ENCODE measurements at regions not wholly inside any gene's neighbourhood (a gene's known extent, or its start where the extent isn't known, plus 50 kb on each side); places are given as distances from the start of the nearest gene placed in this dataset.

- WGBS (ENCODE audit: insufficient coverage) = 74% methylated on average over 3 of the region's 7 CpGs
- no peaks in the 10 kb centered on the region for H3K27me3 ChIP-seq (replicated peaks in 1 of 2; ENCODE audit: control insufficient read depth in 2 of 2, extremely low read depth in 1 of 2, insufficient read depth in 2 of 2, low read length in 1 of 2)
- DNase-seq (no peak), ATAC-seq (replicated peaks in 1 of 4) (no peak)
- Mint-ChIP-seq H3K4me3 (no peak overlapping the region), H3K27me3 (peaks cover 0 to 1% of the 10 kb centered on the region in 2 donors), H3K36me3 (no peaks in the 10 kb centered on the region), H3K27ac (no peak overlapping the region), H3K9me3 (peaks cover 0 to 5% (median 0%) of the 10 kb centered on the region in 3 donors), H3K4me1 (no peaks in the 10 kb centered on the region)
- H3K4me3 ChIP-seq (ENCODE audit: control insufficient read depth in 1 of 2, extremely low read depth in 1 of 2, low read length in 1 of 2) = no peak overlapping the region
- no peaks in the 10 kb centered on the region for H3K36me3 ChIP-seq (ENCODE audit: control insufficient read depth in 2 of 2, extremely low read depth in 1 of 2, insufficient read depth in 1 of 2, low read length in 1 of 2)
- ChIA-PET CTCF (no interaction called here), POLR2A (no interaction called here)
- H3K9me3 ChIP-seq = no peaks in the 10 kb centered on the region
- H3K27ac ChIP-seq (ENCODE audit: low read length) = no peak overlapping the region
- H3K4me1 ChIP-seq (ENCODE audit: control insufficient read depth in 1 of 2, extremely low read depth in 1 of 2, insufficient read depth in 2 of 2, low read length in 2 of 2) = no peaks in the 10 kb centered on the region
Measured at GRCh38 chr14:54086767-54087166, 130.1 kb upstream of the BMP4 start.

- no peaks in the 10 kb centered on the region for H3K4me1 Mint-ChIP-seq
- H3K27ac Mint-ChIP-seq = no peak overlapping the region
- H3K36me3 Mint-ChIP-seq = no peaks in the 10 kb centered on the region
- Histone ChIP-seq H3K4me1 (ENCODE audit: control insufficient read depth in 1 of 2, extremely low read depth in 1 of 2, insufficient read depth in 2 of 2, low read length in 2 of 2) (no peaks in the 10 kb centered on the region), H3K9me3 (no peaks in the 10 kb centered on the region), H3K4me3 (ENCODE audit: control insufficient read depth in 1 of 2, extremely low read depth in 1 of 2, low read length in 1 of 2) (no peak overlapping the region), H3K27me3 (replicated peaks in 1 of 2; ENCODE audit: control insufficient read depth in 2 of 2, extremely low read depth in 1 of 2, insufficient read depth in 2 of 2, low read length in 1 of 2) (no peaks in the 10 kb centered on the region), H3K27ac (ENCODE audit: low read length) (no peak overlapping the region), H3K36me3 (ENCODE audit: control insufficient read depth in 2 of 2, extremely low read depth in 1 of 2, insufficient read depth in 1 of 2, low read length in 1 of 2) (no peaks in the 10 kb centered on the region)
- ATAC-seq (replicated peaks in 1 of 4) (no peak), DNase-seq (no peak)
- H3K27me3 Mint-ChIP-seq = peaks cover 0 to 1% of the 10 kb centered on the region in 2 donors
- no CpG with 5 or more reads among the region's 4 CpGs for WGBS (ENCODE audit: insufficient coverage)
- no peak overlapping the region for H3K4me3 Mint-ChIP-seq
- CTCF ChIA-PET = no interaction called here
- POLR2A ChIA-PET = no interaction called here
- H3K9me3 Mint-ChIP-seq = peaks cover 0 to 5% (median 0%) of the 10 kb centered on the region in 3 donors
Measured at GRCh38 chr14:54087376-54087775, 130.8 kb upstream of the BMP4 start.

- Histone ChIP-seq H3K9me3 (no peaks in the 10 kb centered on the region), H3K4me1 (ENCODE audit: control insufficient read depth in 1 of 2, extremely low read depth in 1 of 2, insufficient read depth in 2 of 2, low read length in 2 of 2) (no peaks in the 10 kb centered on the region), H3K27me3 (replicated peaks in 1 of 2; ENCODE audit: control insufficient read depth in 2 of 2, extremely low read depth in 1 of 2, insufficient read depth in 2 of 2, low read length in 1 of 2) (no peaks in the 10 kb centered on the region), H3K4me3 (ENCODE audit: control insufficient read depth in 1 of 2, extremely low read depth in 1 of 2, low read length in 1 of 2) (no peak overlapping the region), H3K27ac (ENCODE audit: low read length) (no peak overlapping the region), H3K36me3 (ENCODE audit: control insufficient read depth in 2 of 2, extremely low read depth in 1 of 2, insufficient read depth in 1 of 2, low read length in 1 of 2) (no peaks in the 10 kb centered on the region)
- CTCF ChIA-PET = no interaction called here
- H3K27me3 Mint-ChIP-seq = peaks cover 0 to 1% of the 10 kb centered on the region in 2 donors
- DNase-seq = no peak
- POLR2A ChIA-PET = no interaction called here
- no peak overlapping the region for H3K4me3 Mint-ChIP-seq
- no peak for ATAC-seq (replicated peaks in 1 of 4)
- H3K9me3 Mint-ChIP-seq = peaks cover 0 to 5% (median 0%) of the 10 kb centered on the region in 3 donors
- no peaks in the 10 kb centered on the region for H3K4me1 Mint-ChIP-seq
- no peak overlapping the region for H3K27ac Mint-ChIP-seq
- no CpG with 5 or more reads among the region's 3 CpGs for WGBS (ENCODE audit: insufficient coverage)
- H3K36me3 Mint-ChIP-seq = no peaks in the 10 kb centered on the region
Measured at GRCh38 chr14:54088271-54088670, 131.6 kb upstream of the BMP4 start.

GRCh38 chr14:54090274-54090673, 133.6 kb upstream of the BMP4 start:
- ChIA-PET POLR2A (no interaction called here), CTCF (no interaction called here)
- Mint-ChIP-seq H3K4me1 (no peaks in the 10 kb centered on the region), H3K36me3 (peaks cover 4% of the 10 kb centered on the region), H3K9me3 (peaks cover 5 to 16% (median 11%) of the 10 kb centered on the region in 3 donors), H3K27ac (no peak overlapping the region), H3K27me3 (peaks cover 0 to 1% of the 10 kb centered on the region in 2 donors), H3K4me3 (no peak overlapping the region)
- Histone ChIP-seq H3K9me3 (no peaks in the 10 kb centered on the region), H3K4me3 (ENCODE audit: control insufficient read depth in 1 of 2, extremely low read depth in 1 of 2, low read length in 1 of 2) (no peak overlapping the region), H3K36me3 (ENCODE audit: control insufficient read depth in 2 of 2, extremely low read depth in 1 of 2, insufficient read depth in 1 of 2, low read length in 1 of 2) (no peaks in the 10 kb centered on the region), H3K27me3 (replicated peaks in 1 of 2; ENCODE audit: control insufficient read depth in 2 of 2, extremely low read depth in 1 of 2, insufficient read depth in 2 of 2, low read length in 1 of 2) (no peaks in the 10 kb centered on the region), H3K27ac (ENCODE audit: low read length) (no peak overlapping the region), H3K4me1 (ENCODE audit: control insufficient read depth in 1 of 2, extremely low read depth in 1 of 2, insufficient read depth in 2 of 2, low read length in 2 of 2) (no peaks in the 10 kb centered on the region)
- no peak for DNase-seq
- WGBS (ENCODE audit: insufficient coverage) = 67% methylated on average over 1 of the region's 1 CpG
- no peak for ATAC-seq (replicated peaks in 1 of 4)

GRCh38 chr14:54094765-54095164, 138.1 kb upstream of the BMP4 start:
- POLR2A ChIA-PET = no interaction called here
- Mint-ChIP-seq H3K4me1 (no peaks in the 10 kb centered on the region), H3K9me3 (peaks cover 5 to 16% (median 11%) of the 10 kb centered on the region in 3 donors)

GRCh38 chr14:54098536-54098935, 141.9 kb upstream of the BMP4 start:
- no peaks in the 10 kb centered on the region for H3K36me3 ChIP-seq (ENCODE audit: control insufficient read depth in 2 of 2, extremely low read depth in 1 of 2, insufficient read depth in 1 of 2, low read length in 1 of 2)
- Mint-ChIP-seq H3K27ac (no peak overlapping the region), H3K4me1 (no peaks in the 10 kb centered on the region), H3K4me3 (no peak overlapping the region), H3K36me3 (peaks cover 4% of the 10 kb centered on the region), H3K27me3 (no peaks in the 10 kb centered on the region), H3K9me3 (peaks cover 0 to 15% (median 11%) of the 10 kb centered on the region in 3 donors)
- ChIA-PET CTCF (no interaction called here), POLR2A (no interaction called here)
- ATAC-seq (replicated peaks in 1 of 4) (no peak), DNase-seq (no peak)
- no peak overlapping the region for H3K4me3 ChIP-seq (ENCODE audit: control insufficient read depth in 1 of 2, extremely low read depth in 1 of 2, low read length in 1 of 2)
- H3K27ac ChIP-seq (ENCODE audit: low read length) = no peak overlapping the region
- no peaks in the 10 kb centered on the region for H3K4me1 ChIP-seq (ENCODE audit: control insufficient read depth in 1 of 2, extremely low read depth in 1 of 2, insufficient read depth in 2 of 2, low read length in 2 of 2)
- no peaks in the 10 kb centered on the region for H3K27me3 ChIP-seq (replicated peaks in 1 of 2; ENCODE audit: control insufficient read depth in 2 of 2, extremely low read depth in 1 of 2, insufficient read depth in 2 of 2, low read length in 1 of 2)
- no CpG with 5 or more reads among the region's 2 CpGs for WGBS (ENCODE audit: insufficient coverage)
- H3K9me3 ChIP-seq = no peaks in the 10 kb centered on the region

More at GRCh38 chr14:54094765-54095164, 138.1 kb upstream of the BMP4 start:
- Mint-ChIP-seq H3K27me3 (peaks cover 0 to 1% of the 10 kb centered on the region in 2 donors), H3K27ac (no peak overlapping the region), H3K36me3 (peaks cover 4% of the 10 kb centered on the region), H3K4me3 (no peak overlapping the region)
- ATAC-seq (replicated peaks in 1 of 4) = no peak
- Histone ChIP-seq H3K36me3 (ENCODE audit: control insufficient read depth in 2 of 2, extremely low read depth in 1 of 2, insufficient read depth in 1 of 2, low read length in 1 of 2) (no peaks in the 10 kb centered on the region), H3K4me1 (ENCODE audit: control insufficient read depth in 1 of 2, extremely low read depth in 1 of 2, insufficient read depth in 2 of 2, low read length in 2 of 2) (no peaks in the 10 kb centered on the region), H3K9me3 (no peaks in the 10 kb centered on the region), H3K27me3 (replicated peaks in 1 of 2; ENCODE audit: control insufficient read depth in 2 of 2, extremely low read depth in 1 of 2, insufficient read depth in 2 of 2, low read length in 1 of 2) (no peaks in the 10 kb centered on the region), H3K27ac (ENCODE audit: low read length) (no peak overlapping the region), H3K4me3 (ENCODE audit: control insufficient read depth in 1 of 2, extremely low read depth in 1 of 2, low read length in 1 of 2) (no peak overlapping the region)
- no peak for DNase-seq
- CTCF ChIA-PET = no interaction called here

GRCh38 chr14:54102051-54102456, 145.4 kb upstream of the BMP4 start:
- ChIA-PET POLR2A (no interaction called here), CTCF (no interaction called here)
- WGBS (ENCODE audit: insufficient coverage) = 80% methylated on average over 2 of the region's 4 CpGs
- ATAC-seq (replicated peaks in 1 of 4) (no peak), DNase-seq (no peak)
- Histone ChIP-seq H3K36me3 (ENCODE audit: control insufficient read depth in 2 of 2, extremely low read depth in 1 of 2, insufficient read depth in 1 of 2, low read length in 1 of 2) (no peaks in the 10 kb centered on the region), H3K27me3 (replicated peaks in 1 of 2; ENCODE audit: control insufficient read depth in 2 of 2, extremely low read depth in 1 of 2, insufficient read depth in 2 of 2, low read length in 1 of 2) (no peaks in the 10 kb centered on the region), H3K4me3 (ENCODE audit: control insufficient read depth in 1 of 2, extremely low read depth in 1 of 2, low read length in 1 of 2) (no peak overlapping the region), H3K9me3 (no peaks in the 10 kb centered on the region), H3K27ac (ENCODE audit: low read length) (no peak overlapping the region), H3K4me1 (ENCODE audit: control insufficient read depth in 1 of 2, extremely low read depth in 1 of 2, insufficient read depth in 2 of 2, low read length in 2 of 2) (no peaks in the 10 kb centered on the region)
- no peak overlapping the region for H3K27ac Mint-ChIP-seq
- no peak overlapping the region for H3K4me3 Mint-ChIP-seq
- H3K27me3 Mint-ChIP-seq = no peaks in the 10 kb centered on the region
- no peaks in the 10 kb centered on the region for H3K9me3 Mint-ChIP-seq
- H3K4me1 Mint-ChIP-seq = no peaks in the 10 kb centered on the region
- no peaks in the 10 kb centered on the region for H3K36me3 Mint-ChIP-seq
